Skeletal muscle tissue (tissue), 3 donors: ENCODE measurements at regions not wholly inside any gene's neighbourhood (a gene's known extent, or its start where the extent isn't known, plus 50 kb on each side); places are given as distances from the start of the nearest gene placed in this dataset.

Experiments
- H3K27ac ChIP-seq: one replicate; pipeline ENCODE4 v1.7.0; 2013; ENCODE audit warnings: mild to moderate bottlenecking, low read depth, low read length, inconsistent platforms
- H3K27me3 ChIP-seq, 3 donors: one replicate each; pipeline ENCODE4 v1.7.0; 2013; ENCODE audit warnings: low read length in 3 of 3; ENCODE audit not compliant: control insufficient read depth in 3 of 3, insufficient read depth in 3 of 3
- H3K36me3 ChIP-seq, 3 donors: one replicate each; pipeline ENCODE4 v1.7.0; 2013; ENCODE audit warnings: low read length in 3 of 3; ENCODE audit not compliant: control insufficient read depth in 3 of 3, insufficient read depth in 3 of 3
- H3K4me1 ChIP-seq, 3 donors: one replicate each; pipeline ENCODE4 v1.7.0; 2013; ENCODE audit warnings: low read length in 3 of 3, mild to moderate bottlenecking in 3 of 3; ENCODE audit not compliant: control insufficient read depth in 3 of 3, insufficient read depth in 3 of 3
- H3K4me3 ChIP-seq, 3 donors: one replicate each; pipeline ENCODE4 v1.7.0; 2013; ENCODE audit warnings: low read length in 3 of 3
- H3K9ac ChIP-seq, 3 donors: one replicate each; pipeline ENCODE4 v1.7.0; 2013; ENCODE audit warnings: low read length in 3 of 3, mild to moderate bottlenecking in 3 of 3, moderate library complexity in 2 of 3, low read depth in 1 of 3
- H3K9me3 ChIP-seq, 3 donors: one replicate each; pipeline ENCODE4 v1.7.0; 2013; ENCODE audit warnings: low read length in 3 of 3; ENCODE audit not compliant: control insufficient read depth in 3 of 3
- donor health status: Osteomylitis.

- Histone ChIP-seq H3K27ac (no peak overlapping the region), H3K9me3 (no peaks in the 10 kb centered on the region), H3K4me1 (no peaks in the 10 kb centered on the region), H3K36me3 (no peaks in the 10 kb centered on the region), H3K9ac (no peak overlapping the region), H3K27me3 (peaks cover 0 to 3% (median 0%) of the 10 kb centered on the region in 3 donors), H3K4me3 (no peak overlapping the region)
Measured at GRCh38 chr5:2432076-2432920, 319.2 kb downstream of the IRX2 start.

GRCh38 chr5:2430606-2431005 lies 320.9 kb downstream of the IRX2 start:
- H3K27me3 ChIP-seq = peaks cover 0 to 3% (median 0%) of the 10 kb centered on the region in 3 donors
- H3K9me3 ChIP-seq = peaks cover 0 to 3% (median 0%) of the 10 kb centered on the region in 3 donors
- no peaks in the 10 kb centered on the region for H3K4me1 ChIP-seq
- no peak overlapping the region for H3K4me3 ChIP-seq
- H3K9ac ChIP-seq = no peak overlapping the region
- no peak overlapping the region for H3K27ac ChIP-seq
- no peaks in the 10 kb centered on the region for H3K36me3 ChIP-seq

- no peaks in the 10 kb centered on the region for H3K4me1 ChIP-seq
- H3K27me3 ChIP-seq = peaks cover 0 to 3% (median 0%) of the 10 kb centered on the region in 3 donors
- no peak overlapping the region for H3K4me3 ChIP-seq
- peaks cover 0 to 13% (median 2%) of the 10 kb centered on the region in 3 donors for H3K9me3 ChIP-seq
- H3K36me3 ChIP-seq = no peaks in the 10 kb centered on the region
- H3K27ac ChIP-seq = no peak overlapping the region
- H3K9ac ChIP-seq = no peak overlapping the region
Measured at GRCh38 chr5:2427983-2428382, 323.5 kb downstream of the IRX2 start.

GRCh38 chr5:2423634-2424033 lies 327.8 kb downstream of the IRX2 start:
- no peaks in the 10 kb centered on the region for H3K4me1 ChIP-seq
- H3K9me3 ChIP-seq = peaks cover 0 to 13% (median 2%) of the 10 kb centered on the region in 3 donors
- no peaks in the 10 kb centered on the region for H3K36me3 ChIP-seq
- no peaks in the 10 kb centered on the region for H3K27me3 ChIP-seq
- H3K9ac ChIP-seq = no peak overlapping the region
- no peak overlapping the region for H3K4me3 ChIP-seq
- H3K27ac ChIP-seq = no peak overlapping the region

- Histone ChIP-seq H3K36me3 (no peaks in the 10 kb centered on the region), H3K4me1 (no peaks in the 10 kb centered on the region), H3K9ac (no peak overlapping the region), H3K27ac (no peak overlapping the region), H3K27me3 (no peaks in the 10 kb centered on the region), H3K9me3 (peaks cover 0 to 2% (median 0%) of the 10 kb centered on the region in 3 donors), H3K4me3 (no peak overlapping the region)
Measured at GRCh38 chr5:2417301-2417700, 334.2 kb downstream of the IRX2 start.

- no peaks in the 10 kb centered on the region for H3K27me3 ChIP-seq
- H3K4me3 ChIP-seq = no peak overlapping the region
- H3K9ac ChIP-seq = no peak overlapping the region
- no peaks in the 10 kb centered on the region for H3K4me1 ChIP-seq
- H3K36me3 ChIP-seq = no peaks in the 10 kb centered on the region
- no peak overlapping the region for H3K27ac ChIP-seq
- peaks cover 0 to 2% (median 0%) of the 10 kb centered on the region in 3 donors for H3K9me3 ChIP-seq
Measured at GRCh38 chr5:2415678-2416077, 335.8 kb downstream of the IRX2 start.

- H3K4me3 ChIP-seq = no peak overlapping the region
- H3K27me3 ChIP-seq = no peaks in the 10 kb centered on the region
- no peak overlapping the region for H3K9ac ChIP-seq
- no peaks in the 10 kb centered on the region for H3K4me1 ChIP-seq
- H3K9me3 ChIP-seq = no peaks in the 10 kb centered on the region
- no peak overlapping the region for H3K27ac ChIP-seq
- H3K36me3 ChIP-seq = no peaks in the 10 kb centered on the region
Measured at GRCh38 chr5:2410451-2410850, 341.0 kb downstream of the IRX2 start.

GRCh38 chr5:2403296-2403695 lies 348.2 kb downstream of the IRX2 start:
- no peaks in the 10 kb centered on the region for H3K4me1 ChIP-seq
- H3K27ac ChIP-seq = no peak overlapping the region
- no peaks in the 10 kb centered on the region for H3K36me3 ChIP-seq
- H3K9me3 ChIP-seq = no peaks in the 10 kb centered on the region
- H3K4me3 ChIP-seq = no peak overlapping the region
- no peaks in the 10 kb centered on the region for H3K27me3 ChIP-seq
- H3K9ac ChIP-seq = no peak overlapping the region

GRCh38 chr5:2399804-2400203 lies 351.7 kb downstream of the IRX2 start:
- no peaks in the 10 kb centered on the region for H3K36me3 ChIP-seq
- H3K9me3 ChIP-seq = no peaks in the 10 kb centered on the region
- no peaks in the 10 kb centered on the region for H3K4me1 ChIP-seq
- H3K9ac ChIP-seq = no peak overlapping the region
- no peak overlapping the region for H3K27ac ChIP-seq
- H3K4me3 ChIP-seq = no peak overlapping the region
- no peaks in the 10 kb centered on the region for H3K27me3 ChIP-seq

GRCh38 chr5:2399096-2399495 lies 352.4 kb downstream of the IRX2 start:
- Histone ChIP-seq H3K9ac (no peak overlapping the region), H3K27ac (no peak overlapping the region), H3K36me3 (no peaks in the 10 kb centered on the region), H3K4me1 (no peaks in the 10 kb centered on the region), H3K9me3 (no peaks in the 10 kb centered on the region), H3K4me3 (no peak overlapping the region), H3K27me3 (no peaks in the 10 kb centered on the region)
